Duodenal mucosa (tissue), 2 donors: ENCODE measurements at regions not wholly inside any gene's neighbourhood (a gene's known extent, or its start where the extent isn't known, plus 50 kb on each side); places are given as distances from the start of the nearest gene placed in this dataset.

Source experiments
- H3K27ac ChIP-seq: one replicate; pipeline ENCODE4 v1.7.0; 2013; ENCODE audit warnings: low read depth, low read length
- H3K27me3 ChIP-seq, 2 donors: one replicate each; pipeline ENCODE4 v1.7.0; 2013; ENCODE audit warnings: low read length in 2 of 2, control low read depth in 1 of 2; ENCODE audit not compliant: insufficient read depth in 2 of 2, control insufficient read depth in 1 of 2
- H3K36me3 ChIP-seq, 2 donors: one replicate each; pipeline ENCODE4 v1.7.0; 2013; ENCODE audit warnings: low read length in 2 of 2, control low read depth in 1 of 2; ENCODE audit not compliant: insufficient read depth in 2 of 2, control insufficient read depth in 1 of 2
- H3K4me1 ChIP-seq, 2 donors: one replicate each; pipeline ENCODE4 v1.7.0; 2013; ENCODE audit warnings: low read length in 2 of 2, control low read depth in 1 of 2; ENCODE audit not compliant: insufficient read depth in 2 of 2, control insufficient read depth in 1 of 2
- H3K4me3 ChIP-seq, 2 donors: one replicate each; pipeline ENCODE4 v1.7.0; 2013; ENCODE audit warnings: low read length in 2 of 2, low read depth in 1 of 2
- H3K9ac ChIP-seq, 2 donors: one replicate each; pipeline ENCODE4 v1.7.0; 2013; ENCODE audit warnings: low read length in 2 of 2, low read depth in 1 of 2
- H3K9me3 ChIP-seq, 2 donors: one replicate each; pipeline ENCODE4 v1.7.0; 2013; ENCODE audit warnings: low read length in 2 of 2, control low read depth in 1 of 2; ENCODE audit not compliant: control insufficient read depth in 1 of 2

- peaks cover 15 to 30% of the 10 kb centered on the region in 2 donors for H3K4me1 ChIP-seq
- no peak overlapping the region for H3K9ac ChIP-seq
- H3K36me3 ChIP-seq, result no peaks in the 10 kb centered on the region
- H3K4me3 ChIP-seq, result no peak overlapping the region
- no peak overlapping the region for H3K27ac ChIP-seq
- H3K9me3 ChIP-seq, result no peaks in the 10 kb centered on the region
- H3K27me3 ChIP-seq, result no peaks in the 10 kb centered on the region
Observed at GRCh38 chr5:56677690-56678305, 137.6 kb upstream of the MAP3K1 start.

GRCh38 chr5:56676091-56676768, 139.1 kb upstream of the MAP3K1 start:
- Histone ChIP-seq H3K4me3 (no peak overlapping the region), H3K9ac (no peak overlapping the region), H3K27me3 (no peaks in the 10 kb centered on the region), H3K27ac (no peak overlapping the region), H3K36me3 (no peaks in the 10 kb centered on the region), H3K4me1 (peaks cover 15 to 30% of the 10 kb centered on the region in 2 donors), H3K9me3 (no peaks in the 10 kb centered on the region)

GRCh38 chr5:56674441-56674840, 140.9 kb upstream of the MAP3K1 start:
- Histone ChIP-seq H3K27ac (no peak overlapping the region), H3K27me3 (no peaks in the 10 kb centered on the region), H3K4me1 (peaks cover 20 to 46% of the 10 kb centered on the region in 2 donors), H3K9ac (no peak overlapping the region), H3K4me3 (no peak overlapping the region), H3K9me3 (no peaks in the 10 kb centered on the region), H3K36me3 (no peaks in the 10 kb centered on the region)

- Histone ChIP-seq H3K9me3 (no peaks in the 10 kb centered on the region), H3K27me3 (no peaks in the 10 kb centered on the region), H3K4me1 (peaks cover 25 to 53% of the 10 kb centered on the region in 2 donors), H3K36me3 (no peaks in the 10 kb centered on the region), H3K4me3 (no peak overlapping the region), H3K9ac (no peak overlapping the region), H3K27ac (no peak overlapping the region)
Observed at GRCh38 chr5:56673171-56673570, 142.2 kb upstream of the MAP3K1 start.

- Histone ChIP-seq H3K9me3 (no peaks in the 10 kb centered on the region), H3K4me1 (peaks cover 18 to 37% of the 10 kb centered on the region in 2 donors), H3K27ac (no peak overlapping the region), H3K4me3 (no peak overlapping the region), H3K36me3 (no peaks in the 10 kb centered on the region), H3K9ac (no peak overlapping the region), H3K27me3 (no peaks in the 10 kb centered on the region)
Observed at GRCh38 chr5:56671571-56671970, 143.8 kb upstream of the MAP3K1 start.

GRCh38 chr5:56670916-56671315, 144.4 kb upstream of the MAP3K1 start:
- Histone ChIP-seq H3K27me3 (no peaks in the 10 kb centered on the region), H3K4me3 (no peak overlapping the region), H3K4me1 (peaks cover 12 to 30% of the 10 kb centered on the region in 2 donors), H3K36me3 (no peaks in the 10 kb centered on the region), H3K9me3 (no peaks in the 10 kb centered on the region), H3K9ac (no peak overlapping the region), H3K27ac (no peak overlapping the region)

GRCh38 chr5:56669534-56670483, 145.5 kb upstream of the MAP3K1 start:
- no peak overlapping the region for H3K27ac ChIP-seq

GRCh38 chr5:56668996-56669395, 146.4 kb upstream of the MAP3K1 start:
- no peak overlapping the region for H3K4me3 ChIP-seq
- H3K36me3 ChIP-seq, result no peaks in the 10 kb centered on the region
- no peak overlapping the region for H3K27ac ChIP-seq
- H3K9me3 ChIP-seq, result no peaks in the 10 kb centered on the region
- H3K9ac ChIP-seq, result no peak overlapping the region
- no peaks in the 10 kb centered on the region for H3K27me3 ChIP-seq
- peaks cover 10 to 23% of the 10 kb centered on the region in 2 donors for H3K4me1 ChIP-seq

More at GRCh38 chr5:56669534-56670483, 145.5 kb upstream of the MAP3K1 start:
- H3K27me3 ChIP-seq, result no peaks in the 10 kb centered on the region
- H3K9ac ChIP-seq, result no peak overlapping the region
- H3K9me3 ChIP-seq, result no peaks in the 10 kb centered on the region
- peaks cover 10 to 23% of the 10 kb centered on the region in 2 donors for H3K4me1 ChIP-seq
- H3K4me3 ChIP-seq, result no peak overlapping the region
- H3K36me3 ChIP-seq, result no peaks in the 10 kb centered on the region

- H3K4me1 ChIP-seq, result peaks cover 10 to 23% of the 10 kb centered on the region in 2 donors
- no peaks in the 10 kb centered on the region for H3K36me3 ChIP-seq
- no peak overlapping the region for H3K9ac ChIP-seq
- no peaks in the 10 kb centered on the region for H3K27me3 ChIP-seq
- H3K27ac ChIP-seq, result no peak overlapping the region
- H3K9me3 ChIP-seq, result no peaks in the 10 kb centered on the region
- H3K4me3 ChIP-seq, result no peak overlapping the region
Observed at GRCh38 chr5:56667692-56668091, 147.7 kb upstream of the MAP3K1 start.

GRCh38 chr5:56666901-56667300, 148.4 kb upstream of the MAP3K1 start:
- no peak overlapping the region for H3K4me3 ChIP-seq
- H3K9me3 ChIP-seq, result no peaks in the 10 kb centered on the region
- H3K27me3 ChIP-seq, result no peaks in the 10 kb centered on the region
- no peaks in the 10 kb centered on the region for H3K36me3 ChIP-seq
- no peak overlapping the region for H3K9ac ChIP-seq
- peaks cover 10 to 23% of the 10 kb centered on the region in 2 donors for H3K4me1 ChIP-seq
- H3K27ac ChIP-seq, result no peak overlapping the region
